ENCODE measurements at regions not wholly inside any gene's neighbourhood (a gene's known extent, or its start where the extent isn't known, plus 50 kb on each side); places are given as distances from the start of the nearest gene placed in this dataset.

DNA sequence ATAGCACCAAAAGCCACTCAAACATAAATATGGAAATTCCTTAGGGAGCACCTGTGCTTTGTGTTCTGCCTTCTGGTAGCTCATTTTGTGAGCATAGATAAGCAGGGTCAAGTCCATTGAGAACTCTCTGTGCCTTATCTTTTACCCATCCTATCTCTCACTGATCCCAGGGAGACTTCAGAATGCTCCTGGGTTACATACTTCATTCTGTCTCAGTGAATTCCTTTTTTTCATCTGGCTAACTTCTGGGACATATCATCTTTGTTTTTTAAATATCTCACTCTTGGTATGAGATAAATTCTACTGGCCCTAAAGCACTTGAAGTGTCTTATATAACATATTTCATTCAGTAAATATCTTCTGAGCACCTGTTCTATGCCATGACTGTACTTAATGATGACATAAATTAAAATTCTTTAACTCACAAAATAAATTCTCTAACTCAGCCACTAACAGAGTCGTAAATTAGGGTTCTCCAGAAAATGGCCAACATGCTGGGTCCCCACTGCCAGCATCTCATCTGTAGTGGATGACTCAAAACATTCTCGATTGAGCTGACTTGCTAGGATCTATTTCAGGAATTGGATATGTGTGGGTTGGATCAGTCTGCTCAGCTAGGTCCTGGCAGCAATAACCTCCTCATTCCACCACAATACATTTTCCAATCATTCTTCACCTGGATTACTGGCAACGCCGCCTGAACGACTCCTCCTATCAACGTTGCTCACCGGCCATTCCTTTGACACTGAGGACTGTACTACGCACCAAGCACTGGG, 170.2 kb downstream of the FOXO1 start:
- in situ Hi-C loops (cut with HindIII; ENCODE audit: low sequenced_read_pairs), result no loop called here

DNA sequence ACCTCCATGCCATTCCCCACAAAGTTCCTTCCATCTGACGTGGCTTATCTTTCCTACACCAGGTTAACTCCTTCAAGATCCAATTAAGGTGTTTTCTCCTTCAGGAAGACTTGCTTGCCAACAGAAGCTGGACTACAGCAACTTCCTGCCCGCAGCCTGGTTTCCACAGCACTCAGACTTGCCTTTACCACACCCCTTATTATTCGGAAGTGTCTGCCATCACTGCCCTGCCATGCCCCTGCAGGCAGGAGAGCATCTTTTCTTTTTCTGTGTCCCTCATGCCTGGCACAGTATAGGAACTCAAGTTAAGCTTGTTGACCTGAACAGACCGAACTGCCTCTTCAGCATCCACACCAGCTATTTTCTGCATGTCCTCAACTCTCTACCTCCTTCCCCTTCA, 168.0 kb downstream of the FOXO1 start:
- in situ Hi-C loops (cut with HindIII; ENCODE audit: low sequenced_read_pairs), result no loop called here

DNA sequence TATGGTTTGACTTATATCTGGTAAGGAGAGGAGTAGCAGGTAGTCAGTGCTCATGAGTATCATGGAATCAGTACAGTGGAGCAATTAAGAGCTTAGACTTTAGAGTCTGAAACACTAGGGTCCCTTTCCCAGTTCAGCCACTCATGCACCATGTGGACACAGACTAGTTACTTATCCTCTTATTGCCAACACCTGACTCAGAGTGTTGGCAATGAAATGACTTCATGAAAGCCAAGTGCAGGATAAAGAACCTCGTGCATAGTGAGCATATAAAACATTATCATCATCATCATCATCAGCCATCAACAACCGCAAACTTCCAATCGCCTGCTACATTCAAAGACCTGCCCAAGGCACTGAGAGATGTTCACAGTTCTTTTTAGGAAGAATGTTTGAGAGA, 164.2 kb downstream of the FOXO1 start:
- in situ Hi-C loops (cut with HindIII; ENCODE audit: low sequenced_read_pairs), result no loop called here

DNA sequence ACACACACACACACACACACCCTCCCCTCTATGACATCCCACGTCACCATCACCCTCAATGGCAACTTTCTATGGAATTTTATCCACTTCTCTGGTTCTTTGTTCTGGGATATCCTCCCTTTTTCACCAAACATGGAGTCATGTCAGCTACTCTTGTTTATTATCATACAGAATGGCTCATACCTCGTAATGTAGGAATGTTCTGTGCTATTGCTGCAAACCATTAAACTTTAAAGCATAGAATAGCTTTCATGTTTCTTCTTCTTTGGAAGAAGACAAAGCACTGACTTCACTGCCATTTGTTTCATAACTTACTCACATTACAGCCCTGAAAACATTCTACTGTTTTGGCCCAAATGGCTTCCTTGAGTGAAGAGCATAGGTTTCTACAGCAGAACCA, 163.4 kb downstream of the FOXO1 start:
- in situ Hi-C loops (cut with HindIII; ENCODE audit: low sequenced_read_pairs), result no loop called here

DNA sequence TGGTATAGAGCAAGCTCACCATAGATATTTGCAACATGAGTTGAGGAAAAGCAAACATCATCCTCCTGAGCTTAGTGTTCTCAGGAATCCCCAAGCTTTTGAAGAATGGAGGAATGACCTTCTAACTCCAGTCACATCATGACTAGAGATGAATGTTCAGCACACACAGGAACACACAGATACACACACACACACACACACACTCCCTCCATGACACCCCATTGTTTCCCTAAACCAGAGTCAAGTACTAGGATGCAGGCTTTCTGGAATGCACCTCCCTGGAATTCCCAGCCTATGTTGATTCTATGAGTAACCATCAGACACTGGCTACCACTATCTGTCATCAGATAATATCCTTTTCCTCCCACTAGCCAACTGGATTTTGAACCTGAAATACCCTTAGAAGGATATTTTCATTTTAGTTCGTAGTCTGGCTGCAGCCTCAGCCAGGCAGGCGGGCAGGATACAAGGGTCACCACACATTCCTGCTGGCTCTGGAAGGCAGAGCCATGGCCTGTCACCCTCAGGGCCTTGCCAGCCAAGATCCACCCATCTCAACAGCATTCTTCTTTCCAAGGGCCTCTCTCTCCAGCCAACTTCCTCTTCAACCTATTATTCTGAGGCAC, 162.4 kb downstream of the FOXO1 start:
- in situ Hi-C loops (cut with HindIII; ENCODE audit: low sequenced_read_pairs), result no loop called here

DNA sequence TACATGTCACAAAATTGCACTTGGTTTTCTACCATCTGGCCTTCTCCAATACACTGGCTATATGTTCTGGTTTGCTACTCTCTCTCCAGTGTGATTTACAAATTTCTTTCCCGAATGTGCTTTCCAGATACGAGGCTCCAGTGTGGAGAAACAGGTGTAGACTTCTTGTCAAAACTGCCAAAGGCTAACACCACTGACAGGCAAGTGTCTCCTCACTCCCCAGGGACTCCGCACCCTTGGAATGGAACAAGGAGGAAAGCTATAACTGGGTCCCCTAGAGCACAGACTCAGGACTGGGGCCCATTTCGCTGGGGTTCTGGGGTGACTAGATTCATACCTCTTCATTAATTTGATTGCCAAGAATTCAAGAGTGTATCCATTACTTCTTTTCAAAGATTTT, 161.8 kb downstream of the FOXO1 start:
- in situ Hi-C loops (cut with HindIII; ENCODE audit: low sequenced_read_pairs), result no loop called here

DNA sequence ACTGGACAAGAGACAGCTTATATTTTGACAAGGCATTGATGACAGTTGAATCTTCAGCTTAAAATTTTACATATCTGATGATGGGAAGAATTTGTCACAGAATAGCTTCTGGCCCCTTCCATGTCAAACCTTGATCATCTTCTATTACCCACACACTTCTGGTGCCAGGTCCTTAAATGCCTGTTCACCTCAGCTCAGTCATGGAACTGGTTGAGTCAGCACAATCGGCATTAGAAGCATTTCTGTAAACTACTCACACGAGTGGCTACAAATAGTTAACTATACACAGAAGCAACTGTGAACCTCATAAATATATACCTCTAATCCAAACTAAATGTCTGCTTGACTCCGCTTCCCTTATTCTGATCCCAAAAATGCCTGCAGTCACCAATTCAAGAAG, 161.2 kb downstream of the FOXO1 start:
- in situ Hi-C loops (cut with HindIII; ENCODE audit: low sequenced_read_pairs), result no loop called here
